GM12891 (cell line): ENCODE measurements at regions not wholly inside any gene's neighbourhood (a gene's known extent, or its start where the extent isn't known, plus 50 kb on each side); places are given as distances from the start of the nearest gene placed in this dataset.

Experiments used
- PAX5 ChIP-seq: IDR thresholded peaks from 2 replicates; pipeline ENCODE4 v1.6.1; 2011; ENCODE audit warnings: low read length, moderate library complexity, mild to moderate bottlenecking; ENCODE audit not compliant: insufficient read depth, severe bottlenecking
- POLR2A ChIP-seq: IDR thresholded peaks from 2 replicates; pipeline ENCODE4 v1.6.1; 2011; ENCODE audit warnings: low read depth, low read length, control low read depth
- POLR2AphosphoS5 ChIP-seq: IDR thresholded peaks from 2 replicates; pipeline ENCODE4 v1.6.1; 2011; ENCODE audit warnings: low read depth, low read length, control low read depth

- no peak for TF ChIP-seq POLR2A
- no peak for TF ChIP-seq POLR2AphosphoS5
- no peak for TF ChIP-seq PAX5
Measured at GRCh38 chr2:71826299-71826698, 321.4 kb downstream of the CYP26B1 start.
